NB4 (cell line): ENCODE measurements at regions not wholly inside any gene's neighbourhood (a gene's known extent, or its start where the extent isn't known, plus 50 kb on each side); places are given as distances from the start of the nearest gene placed in this dataset.

Experiments
- DNase-seq: peaks from one replicate; pipeline ENCODE4 v3.0.0; 2010; ENCODE audit warnings: low read depth
- H3K4me3 ChIP-seq: one replicate; pipeline ENCODE4 v1.5.1; 2011; ENCODE audit warnings: mild to moderate bottlenecking, low read depth, low read length, moderate library complexity
- MYC ChIP-seq: IDR thresholded peaks from 2 replicates; pipeline ENCODE4 v1.6.1; 2011; ENCODE audit warnings: low read depth, low read length
- POLR2A ChIP-seq: IDR thresholded peaks from 2 replicates; pipeline ENCODE4 v1.6.1; 2011; ENCODE audit warnings: mild to moderate bottlenecking; ENCODE audit not compliant: insufficient read length; ENCODE audit errors: extremely low read depth
- TF ChIP-seq, protein P1 (sequence below): IDR thresholded peaks from 2 replicates; pipeline ENCODE4 v1.6.1; 2011; ENCODE audit warnings: low read depth, low read length
- TF ChIP-seq, protein P2 (sequence below): IDR thresholded peaks from one replicate; pipeline ENCODE4 v1.5.1; 2012; ENCODE audit warnings: low read depth, low read length

DNA sequence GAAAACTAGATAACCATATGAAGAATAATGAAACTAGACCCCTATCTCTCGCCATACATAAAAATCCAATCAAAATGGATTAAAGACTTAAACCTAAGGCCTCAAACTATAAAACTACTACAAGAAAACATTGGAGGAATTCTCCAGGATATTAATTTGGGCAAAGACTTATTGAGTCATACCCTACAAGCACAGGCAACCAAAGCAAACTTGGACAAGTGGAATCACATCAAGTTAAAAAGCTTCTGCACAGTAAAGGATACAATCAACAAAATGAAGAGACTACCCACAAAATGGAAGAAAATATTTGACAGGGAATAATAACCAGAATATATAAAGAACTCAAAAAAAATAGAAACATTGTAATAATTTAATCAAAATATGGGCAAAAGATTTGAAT lies 505.4 kb downstream of the KCNT2 start:
- DNase-seq: no peak
- TF ChIP-seq, protein P1, sequence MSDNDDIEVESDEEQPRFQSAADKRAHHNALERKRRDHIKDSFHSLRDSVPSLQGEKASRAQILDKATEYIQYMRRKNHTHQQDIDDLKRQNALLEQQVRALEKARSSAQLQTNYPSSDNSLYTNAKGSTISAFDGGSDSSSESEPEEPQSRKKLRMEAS: no peak
- TF ChIP-seq, protein P2, sequence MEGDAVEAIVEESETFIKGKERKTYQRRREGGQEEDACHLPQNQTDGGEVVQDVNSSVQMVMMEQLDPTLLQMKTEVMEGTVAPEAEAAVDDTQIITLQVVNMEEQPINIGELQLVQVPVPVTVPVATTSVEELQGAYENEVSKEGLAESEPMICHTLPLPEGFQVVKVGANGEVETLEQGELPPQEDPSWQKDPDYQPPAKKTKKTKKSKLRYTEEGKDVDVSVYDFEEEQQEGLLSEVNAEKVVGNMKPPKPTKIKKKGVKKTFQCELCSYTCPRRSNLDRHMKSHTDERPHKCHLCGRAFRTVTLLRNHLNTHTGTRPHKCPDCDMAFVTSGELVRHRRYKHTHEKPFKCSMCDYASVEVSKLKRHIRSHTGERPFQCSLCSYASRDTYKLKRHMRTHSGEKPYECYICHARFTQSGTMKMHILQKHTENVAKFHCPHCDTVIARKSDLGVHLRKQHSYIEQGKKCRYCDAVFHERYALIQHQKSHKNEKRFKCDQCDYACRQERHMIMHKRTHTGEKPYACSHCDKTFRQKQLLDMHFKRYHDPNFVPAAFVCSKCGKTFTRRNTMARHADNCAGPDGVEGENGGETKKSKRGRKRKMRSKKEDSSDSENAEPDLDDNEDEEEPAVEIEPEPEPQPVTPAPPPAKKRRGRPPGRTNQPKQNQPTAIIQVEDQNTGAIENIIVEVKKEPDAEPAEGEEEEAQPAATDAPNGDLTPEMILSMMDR: no peak
- TF ChIP-seq MYC: no peak

DNA sequence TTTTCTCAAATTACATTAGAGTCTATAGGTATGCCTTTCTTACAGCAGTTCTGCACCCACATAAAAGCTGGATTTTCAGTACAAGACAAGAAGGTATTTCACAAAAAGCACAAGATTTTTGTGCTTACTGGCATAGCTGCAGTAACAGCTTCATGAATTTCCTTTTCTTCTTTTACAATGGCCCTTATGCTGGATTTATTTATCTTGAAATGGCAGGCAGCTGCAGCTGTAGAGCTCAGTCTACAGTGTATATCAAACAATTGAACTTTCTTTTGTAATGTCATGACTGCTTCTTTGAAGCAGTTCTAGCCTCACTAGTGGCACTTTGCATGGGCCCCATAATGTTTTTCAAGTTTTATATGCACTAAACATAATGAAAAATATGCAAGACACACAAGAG lies 510.2 kb downstream of the KCNT2 start:
- TF ChIP-seq POLR2A: no peak
- TF ChIP-seq MYC: no peak
- TF ChIP-seq, protein P1: no peak
- TF ChIP-seq, protein P2: no peak
- H3K4me3 ChIP-seq: no peak overlapping the region
- no peak for DNase-seq

More for the DNA sequence above, 505.4 kb downstream of the KCNT2 start:
- no peak overlapping the region for H3K4me3 ChIP-seq

DNA sequence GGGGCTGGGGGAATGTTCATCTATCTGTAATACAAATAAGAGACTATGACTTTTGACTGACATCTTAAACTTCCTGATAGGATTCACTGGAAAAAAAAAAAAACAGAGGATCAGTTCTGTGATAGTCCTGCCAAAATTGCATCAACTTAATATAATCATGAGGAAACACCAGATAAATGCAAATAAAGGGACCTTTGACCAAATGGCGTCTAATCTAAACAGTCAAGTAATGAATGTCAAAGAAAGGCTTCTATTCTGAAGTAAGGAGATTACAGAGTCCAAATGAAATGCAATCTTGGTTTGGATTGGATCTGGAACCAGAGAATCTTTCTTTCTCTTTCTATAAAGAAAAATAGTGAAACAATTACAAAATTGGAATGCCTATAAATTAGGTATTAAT lies 513.4 kb downstream of the KCNT2 start:
- no peak for DNase-seq
- TF ChIP-seq, protein P2: no peak
- TF ChIP-seq, protein P1: no peak
- TF ChIP-seq MYC (no peak), POLR2A (no peak)
- no peak overlapping the region for H3K4me3 ChIP-seq

DNA sequence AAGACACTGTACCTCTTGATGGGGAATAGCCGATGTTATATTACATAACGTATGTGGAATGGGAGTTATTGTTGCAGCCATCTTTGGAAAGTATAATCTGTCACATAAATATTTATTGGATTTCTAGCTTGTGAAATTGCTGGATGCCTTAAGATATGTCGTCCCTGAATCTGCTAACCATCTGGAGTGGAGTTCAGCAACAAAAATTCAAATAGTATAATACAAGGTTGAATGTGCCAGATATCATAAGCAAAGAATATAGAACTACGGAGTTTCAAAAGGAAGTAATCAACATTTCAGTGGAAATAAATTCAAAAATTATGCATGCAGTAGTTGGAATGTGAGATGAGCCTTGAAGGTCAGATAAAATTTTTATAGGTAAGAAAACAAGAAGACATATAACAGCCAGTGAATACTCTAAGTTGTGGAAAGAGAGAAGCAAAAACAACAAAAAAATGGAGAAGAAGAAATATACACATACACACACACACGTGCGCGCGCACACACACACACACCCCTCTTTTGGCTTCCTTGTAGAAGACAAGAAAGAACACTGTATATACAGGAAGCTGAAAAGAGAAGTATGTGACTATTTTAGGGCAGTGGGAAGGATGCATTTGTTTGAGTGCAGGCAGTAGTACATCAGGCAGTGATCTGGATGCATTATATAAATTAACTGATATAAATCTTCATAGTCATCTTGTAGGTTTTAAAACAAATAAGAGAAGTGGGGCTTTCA lies 516.7 kb downstream of the KCNT2 start:
- no peak overlapping the region for H3K4me3 ChIP-seq
- no peak for DNase-seq
- TF ChIP-seq POLR2A (no peak), MYC (no peak)
- TF ChIP-seq, protein P1: no peak
- TF ChIP-seq, protein P2: no peak

DNA sequence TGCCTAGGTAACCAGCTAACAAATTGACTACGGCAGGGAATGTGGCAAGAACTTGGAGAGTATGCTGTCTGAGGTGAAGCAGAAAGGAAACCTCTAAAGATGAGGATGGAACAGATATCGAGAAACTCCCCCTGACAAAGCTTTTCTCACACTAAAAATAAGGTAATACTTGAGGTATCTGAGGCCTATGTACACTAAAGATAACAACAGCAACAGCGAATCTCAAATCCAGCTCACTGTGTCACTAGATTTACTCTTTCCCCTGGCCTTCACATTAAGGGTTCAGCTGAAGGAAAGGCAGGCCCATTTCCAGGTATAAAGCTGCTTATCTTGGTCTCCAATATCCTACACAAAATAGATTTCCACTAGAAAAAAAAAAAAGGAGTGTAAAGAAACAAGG lies 518.0 kb downstream of the KCNT2 start:
- no peak for TF ChIP-seq POLR2A
- DNase-seq: no peak
- H3K4me3 ChIP-seq: no peak overlapping the region

DNA sequence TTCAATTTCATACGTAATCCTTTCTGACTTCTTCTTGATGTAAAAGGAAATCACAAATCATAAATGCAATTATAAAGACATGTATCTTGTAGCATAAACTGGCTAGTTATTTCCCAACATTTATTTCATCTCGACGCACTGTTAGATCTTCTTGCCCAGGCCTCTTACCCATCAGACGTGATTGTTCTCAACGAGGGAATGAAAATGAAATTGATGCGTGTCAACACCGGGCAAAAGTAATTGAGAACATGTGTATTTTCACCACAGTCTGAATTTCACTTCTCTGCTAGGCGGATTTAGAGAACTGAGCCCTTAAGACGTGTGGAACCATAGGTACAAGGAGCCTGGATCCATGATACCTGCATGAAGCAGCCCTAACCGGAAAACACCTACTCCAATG lies 519.7 kb downstream of the KCNT2 start:
- no peak overlapping the region for H3K4me3 ChIP-seq
- no peak for DNase-seq
- TF ChIP-seq, protein P2: no peak
- TF ChIP-seq MYC: no peak
- TF ChIP-seq POLR2A: no peak
- TF ChIP-seq, protein P1: no peak
